Large intestine (tissue), 3 donors: ENCODE measurements at regions not wholly inside any gene's neighbourhood (a gene's known extent, or its start where the extent isn't known, plus 50 kb on each side); places are given as distances from the start of the nearest gene placed in this dataset.

ENCODE experiments used
- DNase-seq, 2 donors: peaks; one replicate each; pipeline versions ENCODE4 v3.0.0 to v3.0.0-alpha.2; 2013
- H3K27ac ChIP-seq: one replicate; pipeline ENCODE4 v1.5.1; 2013; ENCODE audit warnings: low read length
- H3K27me3 ChIP-seq: 2 replicates; pipeline ENCODE4 v1.6.1; 2013; ENCODE audit warnings: low read length; ENCODE audit not compliant: control insufficient read depth, insufficient read depth
- H3K36me3 ChIP-seq: 2 replicates; pipeline ENCODE4 v1.6.1; 2013; ENCODE audit warnings: low read length; ENCODE audit not compliant: control insufficient read depth, insufficient read depth
- H3K4me1 ChIP-seq: one replicate; pipeline ENCODE4 v1.6.1; 2013; ENCODE audit warnings: low read length; ENCODE audit not compliant: control insufficient read depth, insufficient read depth
- H3K4me3 ChIP-seq: one replicate; pipeline ENCODE4 v1.5.1; 2013; ENCODE audit warnings: low read length
- H3K9me3 ChIP-seq: one replicate; pipeline ENCODE4 v1.6.1; 2013; ENCODE audit warnings: mild to moderate bottlenecking, low read depth, low read length, moderate library complexity; ENCODE audit not compliant: control insufficient read depth
- WGBS: methylation state at CpG from one replicate; pipeline ENCODE4 v1.1.5; 2013; ENCODE audit warnings: low lambda C conversion rate; ENCODE audit not compliant: insufficient coverage; 5-methylcytosine and 5-hydroxymethylcytosine counted together

DNA sequence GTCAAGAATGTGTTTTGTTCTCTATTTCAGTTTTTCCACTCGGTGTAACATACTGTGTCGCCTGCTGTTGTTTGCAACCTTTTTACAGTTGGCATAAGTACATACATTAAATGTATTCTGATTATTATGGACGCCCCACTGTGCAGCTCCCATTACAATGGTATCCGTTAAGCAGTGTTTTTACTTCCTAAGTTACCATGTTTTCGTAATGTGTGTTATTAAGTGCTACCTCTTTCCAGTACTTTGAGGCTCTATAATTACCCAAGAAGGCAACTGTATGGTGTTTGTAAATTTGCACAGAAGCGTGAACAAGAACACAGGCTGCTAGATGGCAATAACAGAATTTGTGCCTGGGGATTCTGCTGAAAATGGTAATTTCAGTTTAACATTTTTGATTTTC, 568.0 kb upstream of the MARCKS start:
- no peak overlapping the region for H3K27ac ChIP-seq
- peaks cover 5% of the 10 kb centered on the region for H3K9me3 ChIP-seq
- no peak overlapping the region for H3K4me3 ChIP-seq
- WGBS, result 83% methylated on average over 3 of the region's 6 CpGs
- no peaks in the 10 kb centered on the region for H3K4me1 ChIP-seq
- H3K27me3 ChIP-seq, result no peaks in the 10 kb centered on the region
- no peaks in the 10 kb centered on the region for H3K36me3 ChIP-seq
- DNase-seq, result no peak

DNA sequence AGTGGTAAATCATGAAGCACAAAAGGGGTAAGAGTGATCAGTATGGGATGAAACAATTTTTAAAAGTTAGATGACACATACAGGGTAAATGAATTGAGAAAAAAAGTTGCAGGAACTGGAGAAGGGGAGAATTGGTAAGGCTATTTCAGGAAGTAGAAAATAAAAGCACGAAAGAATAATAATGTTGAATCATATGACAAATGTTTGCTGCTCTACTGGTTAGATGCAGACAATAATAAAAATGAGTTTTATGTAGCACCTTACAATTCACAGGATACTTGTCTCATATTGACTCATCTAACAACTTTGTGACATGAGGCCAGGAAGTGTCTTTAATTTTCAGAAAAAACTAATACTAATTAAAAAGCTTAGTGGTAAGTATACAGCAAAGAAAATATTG, 566.5 kb upstream of the MARCKS start:
- Histone ChIP-seq H3K9me3 (peaks cover 5% of the 10 kb centered on the region), H3K27ac (no peak overlapping the region), H3K4me1 (no peaks in the 10 kb centered on the region), H3K27me3 (no peaks in the 10 kb centered on the region), H3K36me3 (no peaks in the 10 kb centered on the region), H3K4me3 (no peak overlapping the region)
- DNase-seq, result no peak
- WGBS, result 100% methylated on average over 1 of the region's 1 CpG

DNA sequence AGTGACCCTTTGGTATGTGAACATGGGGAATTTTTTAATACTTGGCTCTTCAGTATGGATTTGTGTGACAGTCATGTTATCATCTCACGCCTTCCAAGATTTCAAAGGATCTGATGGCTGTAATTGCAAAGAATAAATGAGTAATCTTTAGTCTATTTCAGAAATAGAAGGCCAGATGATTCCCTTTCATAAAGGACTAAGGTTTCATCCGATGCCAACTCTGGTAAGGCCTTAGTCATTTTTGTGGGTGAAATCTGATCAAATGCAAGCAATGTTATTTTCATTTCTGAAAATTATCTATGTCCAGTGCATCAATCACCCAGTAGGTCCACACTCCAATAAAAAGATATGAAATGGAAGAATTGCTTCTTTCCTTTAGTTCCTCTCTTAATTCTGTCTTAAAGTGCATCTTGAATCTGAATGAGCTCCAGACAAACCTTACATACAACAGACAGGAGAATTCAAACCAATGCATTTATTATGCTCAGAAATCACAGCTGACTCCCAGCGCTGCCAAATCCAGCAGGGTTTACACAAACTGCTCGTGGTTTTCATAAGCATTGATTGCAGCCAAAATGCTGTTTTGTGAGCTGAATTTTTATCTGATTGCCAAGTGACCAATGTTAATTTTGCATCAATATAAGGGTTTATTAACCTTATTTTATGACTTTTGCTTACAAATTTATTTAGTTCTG, 565.2 kb upstream of the MARCKS start:
- 83% methylated on average over 2 of the region's 4 CpGs for WGBS
- Histone ChIP-seq H3K36me3 (no peaks in the 10 kb centered on the region), H3K4me1 (no peaks in the 10 kb centered on the region), H3K4me3 (no peak overlapping the region), H3K27ac (no peak overlapping the region), H3K9me3 (no peaks in the 10 kb centered on the region), H3K27me3 (no peaks in the 10 kb centered on the region)
- no peak for DNase-seq

DNA sequence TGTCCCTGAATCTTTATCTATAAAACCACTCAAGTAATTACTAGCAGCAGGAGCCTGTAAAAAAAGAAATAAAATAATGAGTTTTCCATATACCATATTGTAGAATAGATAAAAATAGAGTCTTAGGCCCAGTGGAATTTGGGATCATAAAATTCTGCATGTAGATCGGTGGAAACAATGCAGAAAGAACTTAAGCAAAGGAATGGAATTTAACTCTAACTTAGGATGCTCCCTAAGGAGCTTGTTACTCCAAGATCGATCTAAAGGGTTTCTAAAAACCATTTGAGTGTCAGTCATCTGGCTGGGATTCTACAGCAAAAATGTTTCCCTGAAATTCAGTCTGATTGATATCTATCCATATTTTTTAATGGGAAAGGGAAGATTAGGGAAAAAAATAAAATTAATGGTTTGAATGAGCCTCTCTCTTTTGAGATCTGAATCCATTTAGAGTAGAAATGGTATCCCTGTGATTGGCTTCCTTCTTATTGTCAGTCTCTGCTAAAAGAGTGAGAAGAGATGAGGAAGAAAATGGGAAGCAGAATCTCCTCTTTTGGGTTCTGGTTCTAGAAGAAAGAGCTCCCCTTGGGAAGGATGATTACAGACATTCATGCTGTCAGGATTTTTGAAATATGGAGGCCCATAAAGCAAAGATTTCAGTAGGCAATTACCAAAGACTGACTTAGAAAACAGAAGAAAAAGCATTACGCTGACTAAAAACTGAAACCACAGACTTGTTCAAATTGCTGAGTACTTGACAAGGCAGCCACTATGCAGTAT, 564.3 kb upstream of the MARCKS start:
- DNase-seq, result no peak
- no peaks in the 10 kb centered on the region for H3K36me3 ChIP-seq
- no peak overlapping the region for H3K27ac ChIP-seq
- H3K9me3 ChIP-seq, result no peaks in the 10 kb centered on the region
- no peak overlapping the region for H3K4me3 ChIP-seq
- H3K27me3 ChIP-seq, result no peaks in the 10 kb centered on the region
- H3K4me1 ChIP-seq, result no peaks in the 10 kb centered on the region
- 72% methylated on average over 2 of the region's 3 CpGs for WGBS

DNA sequence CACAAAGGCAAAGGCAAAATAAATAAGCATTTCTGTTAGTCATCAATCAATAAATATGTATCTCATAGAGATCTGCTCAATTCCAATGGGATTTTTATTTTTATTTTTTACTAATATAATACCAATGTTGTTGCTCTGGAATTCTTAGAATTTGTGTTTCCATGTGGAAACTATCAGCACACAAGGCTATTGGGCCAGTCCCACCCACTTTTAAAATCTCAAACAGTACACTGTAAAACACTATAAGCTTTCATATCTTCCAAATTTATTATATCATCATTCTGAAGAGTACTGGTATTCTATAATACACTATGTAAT, 563.8 kb upstream of the MARCKS start:
- Histone ChIP-seq H3K9me3 (no peaks in the 10 kb centered on the region), H3K27me3 (no peaks in the 10 kb centered on the region), H3K4me1 (no peaks in the 10 kb centered on the region), H3K27ac (no peak overlapping the region), H3K4me3 (no peak overlapping the region), H3K36me3 (no peaks in the 10 kb centered on the region)
- DNase-seq, result no peak

DNA sequence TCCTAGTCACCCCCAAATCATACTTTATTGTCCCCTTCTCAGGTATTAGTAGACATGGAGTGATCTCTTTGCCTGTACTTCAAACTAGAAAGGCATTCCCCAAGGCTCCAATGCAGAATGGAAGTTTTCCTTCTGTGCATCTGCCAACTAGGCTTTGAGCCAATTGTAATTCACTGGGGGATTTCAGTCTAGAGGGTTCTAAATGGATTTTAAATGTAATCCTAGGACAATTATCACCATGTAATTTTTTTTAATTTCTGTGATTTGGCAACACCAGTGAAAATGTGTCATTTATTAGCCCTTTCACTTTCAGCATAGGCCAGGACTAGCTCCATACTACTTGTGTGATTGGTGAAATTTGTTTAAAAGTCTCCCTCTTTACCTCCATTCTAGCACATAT, 557.6 kb upstream of the MARCKS start:
- no peak for DNase-seq
- no peak overlapping the region for H3K27ac ChIP-seq
- no peaks in the 10 kb centered on the region for H3K9me3 ChIP-seq
- no peak overlapping the region for H3K4me3 ChIP-seq
- no peaks in the 10 kb centered on the region for H3K4me1 ChIP-seq
- no peaks in the 10 kb centered on the region for H3K27me3 ChIP-seq
- H3K36me3 ChIP-seq, result no peaks in the 10 kb centered on the region

DNA sequence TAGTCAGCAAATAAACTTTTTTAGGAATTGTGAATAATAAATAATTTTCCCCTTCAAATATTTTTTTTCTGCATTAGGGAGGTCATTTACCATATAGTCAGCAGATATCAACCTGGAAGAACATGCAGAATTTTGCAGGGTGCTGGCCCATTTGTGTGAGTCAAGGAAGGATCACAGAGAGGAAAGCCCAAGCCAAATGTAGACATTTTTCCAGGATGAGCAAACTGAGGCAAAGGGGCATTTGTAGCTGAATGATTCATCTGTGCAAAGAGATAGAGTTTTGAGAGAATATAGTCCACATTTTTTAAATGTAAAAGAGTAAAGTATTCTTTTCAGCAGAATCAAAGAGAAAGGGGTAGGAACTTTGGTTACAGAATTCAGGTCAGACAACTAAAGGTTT, 555.5 kb upstream of the MARCKS start:
- no peak overlapping the region for H3K27ac ChIP-seq
- no peak for DNase-seq
- H3K4me1 ChIP-seq, result no peaks in the 10 kb centered on the region
- H3K27me3 ChIP-seq, result no peaks in the 10 kb centered on the region
- no peaks in the 10 kb centered on the region for H3K9me3 ChIP-seq
- H3K4me3 ChIP-seq, result no peak overlapping the region
- H3K36me3 ChIP-seq, result no peaks in the 10 kb centered on the region

DNA sequence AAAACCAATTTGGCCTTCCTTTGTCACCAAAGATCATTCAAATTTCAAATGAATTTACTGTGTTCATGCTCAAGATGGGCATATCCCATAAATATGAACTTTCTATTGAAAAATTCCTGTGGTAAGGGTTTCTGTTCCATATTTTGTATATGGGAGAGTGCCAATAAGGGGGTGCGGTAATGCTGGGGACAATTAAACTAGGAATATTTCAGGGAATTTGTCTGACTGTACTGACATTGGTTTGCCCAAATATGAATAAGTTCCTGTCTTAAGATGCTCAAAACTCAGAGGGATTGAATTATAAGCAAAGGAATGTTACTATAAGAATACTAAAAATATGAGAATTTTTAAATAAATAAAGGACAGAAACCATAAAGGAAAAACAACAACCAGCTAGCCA, 553.0 kb upstream of the MARCKS start:
- DNase-seq, result no peak
- Histone ChIP-seq H3K27me3 (no peaks in the 10 kb centered on the region), H3K9me3 (no peaks in the 10 kb centered on the region), H3K4me3 (no peak overlapping the region), H3K36me3 (no peaks in the 10 kb centered on the region), H3K27ac (no peak overlapping the region), H3K4me1 (no peaks in the 10 kb centered on the region)
- 100% methylated on average over 1 of the region's 1 CpG for WGBS

DNA sequence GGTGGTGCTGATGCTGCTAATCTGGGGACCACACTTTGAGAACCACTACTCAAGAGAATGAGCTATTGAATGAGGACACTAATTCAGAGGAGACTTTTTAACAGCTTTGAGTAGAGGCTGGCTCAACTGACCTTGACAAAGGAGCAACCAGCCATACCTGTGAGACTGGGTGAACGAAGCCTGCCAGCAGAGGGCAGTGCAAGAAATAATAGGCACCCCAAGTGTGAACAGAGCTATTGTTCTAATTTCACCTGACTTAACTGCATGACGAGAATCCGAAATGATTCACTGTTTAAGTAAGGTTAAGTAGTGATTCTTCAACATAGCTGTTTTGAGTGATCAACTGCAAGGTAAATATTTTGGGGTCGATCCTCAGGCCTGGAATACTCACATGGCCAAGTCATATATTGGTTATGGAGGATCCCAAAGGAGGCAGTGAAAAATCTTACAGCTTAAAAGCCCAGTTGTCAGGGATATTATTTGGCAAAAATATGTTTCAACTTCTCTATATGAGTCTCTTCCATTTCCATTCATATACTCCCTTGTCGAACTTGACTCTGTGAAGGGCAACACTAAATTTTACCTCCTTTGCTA, 550.5 kb upstream of the MARCKS start:
- no peaks in the 10 kb centered on the region for H3K27me3 ChIP-seq
- H3K4me3 ChIP-seq, result no peak overlapping the region
- H3K27ac ChIP-seq, result no peak overlapping the region
- H3K4me1 ChIP-seq, result no peaks in the 10 kb centered on the region
- no CpG with 5 or more reads among the region's 5 CpGs for WGBS
- H3K9me3 ChIP-seq, result no peaks in the 10 kb centered on the region
- H3K36me3 ChIP-seq, result no peaks in the 10 kb centered on the region
- peak; percentile 48 to 68 for DNase-seq

DNA sequence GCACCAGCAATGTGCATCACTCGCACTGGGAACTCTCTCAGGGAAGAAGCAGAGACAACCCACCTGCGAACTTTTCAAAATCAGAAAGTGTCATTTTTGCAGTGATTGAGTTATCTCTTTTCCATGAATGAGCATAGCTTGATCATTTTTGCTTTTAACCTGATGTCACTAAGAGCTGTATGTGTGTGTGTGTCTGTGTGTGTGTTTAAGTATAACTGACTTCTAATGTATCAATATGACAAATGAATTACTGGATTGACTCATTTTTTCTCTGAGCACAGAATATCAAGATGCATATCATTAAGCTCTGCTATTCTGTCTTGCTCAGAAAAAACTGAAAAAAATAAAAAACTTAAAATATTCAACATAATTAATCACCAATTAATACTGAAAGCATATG, 548.9 kb upstream of the MARCKS start:
- no peaks in the 10 kb centered on the region for H3K36me3 ChIP-seq
- no peaks in the 10 kb centered on the region for H3K4me1 ChIP-seq
- no peak overlapping the region for H3K4me3 ChIP-seq
- no peaks in the 10 kb centered on the region for H3K27me3 ChIP-seq
- no peak for DNase-seq
- no CpG with 5 or more reads among the region's 2 CpGs for WGBS
- no peak overlapping the region for H3K27ac ChIP-seq
- no peaks in the 10 kb centered on the region for H3K9me3 ChIP-seq

DNA sequence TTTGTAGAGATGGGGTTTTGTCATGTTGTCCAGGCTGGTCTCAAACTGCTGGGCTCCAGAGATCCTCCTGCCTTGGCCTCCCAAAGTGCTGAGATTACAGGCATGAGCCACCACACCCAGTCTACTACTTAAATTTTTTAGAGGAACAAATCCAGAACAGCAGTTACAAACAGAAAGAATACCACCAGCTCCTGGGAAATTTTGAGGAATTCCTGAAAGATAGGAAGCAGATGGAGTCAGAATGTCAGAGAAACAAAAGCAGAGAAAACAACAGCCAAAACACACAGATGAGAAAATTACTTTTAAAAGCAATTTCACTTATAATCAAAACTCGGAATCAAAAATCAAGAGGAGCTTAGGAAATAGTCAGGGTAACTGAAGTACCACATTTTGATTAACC, 543.3 kb upstream of the MARCKS start:
- H3K4me3 ChIP-seq, result no peak overlapping the region
- no peaks in the 10 kb centered on the region for H3K36me3 ChIP-seq
- H3K9me3 ChIP-seq, result no peaks in the 10 kb centered on the region
- no peak for DNase-seq
- no peaks in the 10 kb centered on the region for H3K27me3 ChIP-seq
- no peak overlapping the region for H3K27ac ChIP-seq
- 100% methylated on average over 1 of the region's 1 CpG for WGBS
- no peaks in the 10 kb centered on the region for H3K4me1 ChIP-seq
